GM12865 (cell line): ENCODE measurements at regions not wholly inside any gene's neighbourhood (a gene's known extent, or its start where the extent isn't known, plus 50 kb on each side); places are given as distances from the start of the nearest gene placed in this dataset.

ENCODE experiments used
- DNase-seq: peaks from one replicate; pipeline ENCODE4 v3.0.0; 2010; ENCODE audit warnings: low read depth
- H3K4me3 ChIP-seq: 2 replicates; pipeline ENCODE4 v1.5.1; 2011; ENCODE audit warnings: mild to moderate bottlenecking, low read depth, low read length, control low read depth
- TF ChIP-seq, protein P1 (sequence below): IDR thresholded peaks from 2 replicates; pipeline ENCODE4 v1.5.1; 2011; ENCODE audit warnings: low read length, control low read depth, low read depth, inconsistent platforms; ENCODE audit not compliant: insufficient read depth; ENCODE audit errors: missing control alignments

- no peak overlapping the region for H3K4me3 ChIP-seq
- no peak for DNase-seq
- TF ChIP-seq, protein P1, sequence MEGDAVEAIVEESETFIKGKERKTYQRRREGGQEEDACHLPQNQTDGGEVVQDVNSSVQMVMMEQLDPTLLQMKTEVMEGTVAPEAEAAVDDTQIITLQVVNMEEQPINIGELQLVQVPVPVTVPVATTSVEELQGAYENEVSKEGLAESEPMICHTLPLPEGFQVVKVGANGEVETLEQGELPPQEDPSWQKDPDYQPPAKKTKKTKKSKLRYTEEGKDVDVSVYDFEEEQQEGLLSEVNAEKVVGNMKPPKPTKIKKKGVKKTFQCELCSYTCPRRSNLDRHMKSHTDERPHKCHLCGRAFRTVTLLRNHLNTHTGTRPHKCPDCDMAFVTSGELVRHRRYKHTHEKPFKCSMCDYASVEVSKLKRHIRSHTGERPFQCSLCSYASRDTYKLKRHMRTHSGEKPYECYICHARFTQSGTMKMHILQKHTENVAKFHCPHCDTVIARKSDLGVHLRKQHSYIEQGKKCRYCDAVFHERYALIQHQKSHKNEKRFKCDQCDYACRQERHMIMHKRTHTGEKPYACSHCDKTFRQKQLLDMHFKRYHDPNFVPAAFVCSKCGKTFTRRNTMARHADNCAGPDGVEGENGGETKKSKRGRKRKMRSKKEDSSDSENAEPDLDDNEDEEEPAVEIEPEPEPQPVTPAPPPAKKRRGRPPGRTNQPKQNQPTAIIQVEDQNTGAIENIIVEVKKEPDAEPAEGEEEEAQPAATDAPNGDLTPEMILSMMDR: no peak
Observed at GRCh38 chr20:50293284-50294139, 102.9 kb downstream of the CEBPB start.

- DNase-seq: no peak
- H3K4me3 ChIP-seq: no peak overlapping the region
Observed at GRCh38 chr20:50294164-50295088, 103.8 kb downstream of the CEBPB start.

DNA sequence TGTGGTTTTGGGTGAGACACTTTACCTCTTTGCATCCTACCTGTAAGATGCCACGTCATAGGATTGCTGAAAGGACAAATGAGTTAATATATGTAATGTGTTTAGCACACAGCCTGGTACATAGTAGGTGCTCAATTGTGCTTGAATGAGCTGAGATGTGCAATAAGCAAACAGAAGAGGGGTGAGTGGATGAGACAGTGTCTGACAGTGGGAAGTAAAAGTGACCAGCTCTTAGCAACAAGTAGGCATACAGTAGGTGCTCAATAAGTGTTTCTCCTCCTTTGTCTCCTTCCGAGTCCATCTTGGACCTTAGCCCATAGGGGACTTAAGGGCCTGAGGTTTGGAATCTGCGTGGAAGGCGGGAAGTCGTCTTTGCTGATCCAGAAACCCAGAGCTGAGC is 104.7 kb downstream of the CEBPB start:
- TF ChIP-seq, protein P1: no peak

More at GRCh38 chr20:50294164-50295088, 103.8 kb downstream of the CEBPB start:
- TF ChIP-seq, protein P1: no peak

GRCh38 chr20:50295762-50296449 is 105.3 kb downstream of the CEBPB start:
- H3K4me3 ChIP-seq: no peak overlapping the region
- TF ChIP-seq, protein P1: no peak
- DNase-seq: no peak

More for the DNA sequence above, 104.7 kb downstream of the CEBPB start:
- DNase-seq: no peak
- no peak overlapping the region for H3K4me3 ChIP-seq

- TF ChIP-seq, protein P1: no peak
- no peak for DNase-seq
- H3K4me3 ChIP-seq: no peak overlapping the region
Observed at GRCh38 chr20:50296450-50297375, 106.1 kb downstream of the CEBPB start.
